Glutamatergic neuron (in vitro differentiated cells): ENCODE measurements at regions not wholly inside any gene's neighbourhood (a gene's known extent, or its start where the extent isn't known, plus 50 kb on each side); places are given as distances from the start of the nearest gene placed in this dataset.
"Not testable (repeated sequence)": the region's sequence is repeated elsewhere in the genome, so short reads cannot be mapped to it uniquely, and the experiment has no call there.

Source experiments
- DNase-seq: peaks from one replicate; pipeline ENCODE4 v3.0.0; 2022
- H3K27ac Mint-ChIP-seq: one replicate; pipeline ENCODE4 v1.8.0; 2020; ENCODE audit warnings: mild to moderate bottlenecking, mixed read lengths, inconsistent platforms; ENCODE audit not compliant: unreplicated experiment
- H3K27me3 Mint-ChIP-seq: one replicate; pipeline ENCODE4 v1.8.0; 2020; ENCODE audit warnings: mild to moderate bottlenecking, moderate library complexity, mixed read lengths, inconsistent platforms; ENCODE audit not compliant: unreplicated experiment
- H3K36me3 Mint-ChIP-seq: one replicate; pipeline ENCODE4 v1.8.0; 2020; ENCODE audit warnings: mild to moderate bottlenecking, mixed read lengths, inconsistent platforms; ENCODE audit not compliant: unreplicated experiment
- H3K4me1 Mint-ChIP-seq: one replicate; pipeline ENCODE4 v1.8.0; 2020; ENCODE audit warnings: mild to moderate bottlenecking, low read depth, mixed read lengths, inconsistent platforms; ENCODE audit not compliant: unreplicated experiment
- H3K4me3 Mint-ChIP-seq: one replicate; pipeline ENCODE4 v1.8.0; 2020; ENCODE audit warnings: mild to moderate bottlenecking, mixed read lengths, inconsistent platforms; ENCODE audit not compliant: unreplicated experiment
- H3K9me3 Mint-ChIP-seq: one replicate; pipeline ENCODE4 v1.8.0; 2020; ENCODE audit warnings: mild to moderate bottlenecking, moderate library complexity, mixed read lengths, inconsistent platforms; ENCODE audit not compliant: unreplicated experiment
- TF ChIP-seq, protein P1 (sequence below): fragments of 200-600 bp; sonication (generic); IDR thresholded peaks from one replicate; pipeline ENCODE4 v1.5.0; 2021; ENCODE audit not compliant: partially characterized antibody, unreplicated experiment

GRCh38 chr4:38469410-38469809 is 194.6 kb upstream of the KLF3 start:
- DNase-seq, result no peak
- peaks cover 3% of the 10 kb centered on the region for H3K9me3 Mint-ChIP-seq
- TF ChIP-seq, protein P1, sequence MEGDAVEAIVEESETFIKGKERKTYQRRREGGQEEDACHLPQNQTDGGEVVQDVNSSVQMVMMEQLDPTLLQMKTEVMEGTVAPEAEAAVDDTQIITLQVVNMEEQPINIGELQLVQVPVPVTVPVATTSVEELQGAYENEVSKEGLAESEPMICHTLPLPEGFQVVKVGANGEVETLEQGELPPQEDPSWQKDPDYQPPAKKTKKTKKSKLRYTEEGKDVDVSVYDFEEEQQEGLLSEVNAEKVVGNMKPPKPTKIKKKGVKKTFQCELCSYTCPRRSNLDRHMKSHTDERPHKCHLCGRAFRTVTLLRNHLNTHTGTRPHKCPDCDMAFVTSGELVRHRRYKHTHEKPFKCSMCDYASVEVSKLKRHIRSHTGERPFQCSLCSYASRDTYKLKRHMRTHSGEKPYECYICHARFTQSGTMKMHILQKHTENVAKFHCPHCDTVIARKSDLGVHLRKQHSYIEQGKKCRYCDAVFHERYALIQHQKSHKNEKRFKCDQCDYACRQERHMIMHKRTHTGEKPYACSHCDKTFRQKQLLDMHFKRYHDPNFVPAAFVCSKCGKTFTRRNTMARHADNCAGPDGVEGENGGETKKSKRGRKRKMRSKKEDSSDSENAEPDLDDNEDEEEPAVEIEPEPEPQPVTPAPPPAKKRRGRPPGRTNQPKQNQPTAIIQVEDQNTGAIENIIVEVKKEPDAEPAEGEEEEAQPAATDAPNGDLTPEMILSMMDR, result no peak
- no peak overlapping the region for H3K27ac Mint-ChIP-seq
- no peak overlapping the region for H3K4me3 Mint-ChIP-seq
- no peaks in the 10 kb centered on the region for H3K4me1 Mint-ChIP-seq
- H3K36me3 Mint-ChIP-seq, result peaks cover 5% of the 10 kb centered on the region
- peaks cover 1% of the 10 kb centered on the region for H3K27me3 Mint-ChIP-seq

DNA sequence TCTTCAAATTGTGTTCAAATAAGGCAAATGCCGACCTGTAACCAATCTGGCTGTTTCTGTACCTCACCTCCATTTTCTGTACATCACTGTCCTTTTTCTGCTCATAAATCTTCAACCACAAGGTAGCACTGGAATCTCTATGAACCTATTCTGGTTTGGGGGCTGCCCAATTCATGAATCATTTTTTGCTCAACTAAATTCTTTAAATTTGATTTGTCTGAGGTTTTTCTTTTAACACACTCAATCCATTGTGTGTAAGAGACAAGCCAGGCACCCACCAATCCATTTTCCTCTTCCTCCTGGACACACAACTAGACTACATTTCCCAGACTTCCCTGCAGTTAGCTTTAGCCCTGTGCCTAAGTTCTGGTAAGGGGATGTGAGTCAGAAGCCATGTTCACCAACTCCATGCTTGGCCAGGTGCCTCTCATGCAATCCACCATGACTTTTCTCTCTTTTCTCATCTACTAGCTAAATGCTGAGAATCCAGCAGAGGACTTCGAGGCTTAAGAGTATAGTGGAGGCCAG is 193.2 kb upstream of the KLF3 start:
- Mint-ChIP-seq H3K27me3 (peaks cover 1% of the 10 kb centered on the region), H3K9me3 (peaks cover 3% of the 10 kb centered on the region), H3K36me3 (peaks cover 5% of the 10 kb centered on the region), H3K27ac (no peak overlapping the region), H3K4me3 (no peak overlapping the region), H3K4me1 (no peaks in the 10 kb centered on the region)
- TF ChIP-seq, protein P1, result no peak
- DNase-seq, result no peak

DNA sequence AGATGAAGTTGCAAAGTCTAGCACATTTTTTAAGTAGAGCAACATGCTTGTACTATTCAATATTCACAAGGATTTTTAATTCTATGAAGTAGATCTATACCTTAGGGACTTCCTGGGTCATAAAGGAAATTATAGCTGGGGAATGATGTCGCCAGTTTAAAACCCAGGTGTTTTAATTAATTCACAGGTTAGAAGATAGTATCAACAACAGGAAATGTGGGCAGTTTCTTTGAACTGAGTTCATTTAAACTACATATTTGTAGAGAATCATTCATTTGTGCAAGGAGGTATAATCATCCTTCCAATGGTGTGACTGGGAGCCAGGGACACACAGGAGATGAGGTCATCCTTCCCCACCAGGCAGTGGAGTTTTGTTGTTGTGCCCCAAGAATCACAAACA is 181.3 kb upstream of the KLF3 start:
- Mint-ChIP-seq H3K9me3 (no peaks in the 10 kb centered on the region), H3K36me3 (no peaks in the 10 kb centered on the region), H3K27ac (no peak overlapping the region), H3K4me1 (no peaks in the 10 kb centered on the region), H3K4me3 (no peak overlapping the region), H3K27me3 (no peaks in the 10 kb centered on the region)
- TF ChIP-seq, protein P1, result no peak
- no peak for DNase-seq

GRCh38 chr4:38483628-38484027 is 180.4 kb upstream of the KLF3 start:
- DNase-seq, H3K36me3 Mint-ChIP-seq, H3K4me1 Mint-ChIP-seq, H3K4me3 Mint-ChIP-seq, H3K9me3 Mint-ChIP-seq, H3K27ac Mint-ChIP-seq, H3K27me3 Mint-ChIP-seq: not testable (repeated sequence)

GRCh38 chr4:38489011-38489861 is 174.8 kb upstream of the KLF3 start:
- TF ChIP-seq, protein P1, result no peak
- peaks cover 3% of the 10 kb centered on the region for H3K9me3 Mint-ChIP-seq
- H3K27me3 Mint-ChIP-seq, result no peaks in the 10 kb centered on the region
- no peak overlapping the region for H3K4me3 Mint-ChIP-seq
- no peaks in the 10 kb centered on the region for H3K36me3 Mint-ChIP-seq
- H3K27ac Mint-ChIP-seq, result no peak overlapping the region
- peaks cover 2% of the 10 kb centered on the region for H3K4me1 Mint-ChIP-seq
- DNase-seq, result peak; percentile 13
